ENCODE measurements at regions not wholly inside any gene's neighbourhood (a gene's known extent, or its start where the extent isn't known, plus 50 kb on each side); places are given as distances from the start of the nearest gene placed in this dataset.

DNA sequence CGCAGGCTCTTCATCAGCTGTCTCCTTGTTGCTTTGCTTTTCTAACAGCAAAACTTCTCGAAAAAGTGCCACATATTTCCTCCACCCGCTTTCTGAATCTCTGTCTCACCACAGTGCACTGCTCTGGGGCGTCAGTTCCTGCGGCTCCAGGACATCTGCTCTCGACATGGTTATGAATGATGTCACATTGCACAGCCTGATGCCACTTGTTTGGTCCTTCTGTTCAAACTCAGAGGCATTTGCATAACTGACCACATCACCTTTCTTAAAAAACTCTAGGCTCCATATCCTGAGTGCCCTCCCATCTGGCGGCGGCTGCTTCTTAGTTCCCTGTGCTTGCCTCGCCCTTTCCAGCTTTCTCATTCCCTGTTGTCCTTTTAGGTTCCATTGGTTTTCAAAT lies 469.3 kb upstream of the COBL start:
- TF ChIP-seq POLR2A (IDR thresholded peaks at IDR 0.05), result no peak
- TF ChIP-seq, protein P1, sequence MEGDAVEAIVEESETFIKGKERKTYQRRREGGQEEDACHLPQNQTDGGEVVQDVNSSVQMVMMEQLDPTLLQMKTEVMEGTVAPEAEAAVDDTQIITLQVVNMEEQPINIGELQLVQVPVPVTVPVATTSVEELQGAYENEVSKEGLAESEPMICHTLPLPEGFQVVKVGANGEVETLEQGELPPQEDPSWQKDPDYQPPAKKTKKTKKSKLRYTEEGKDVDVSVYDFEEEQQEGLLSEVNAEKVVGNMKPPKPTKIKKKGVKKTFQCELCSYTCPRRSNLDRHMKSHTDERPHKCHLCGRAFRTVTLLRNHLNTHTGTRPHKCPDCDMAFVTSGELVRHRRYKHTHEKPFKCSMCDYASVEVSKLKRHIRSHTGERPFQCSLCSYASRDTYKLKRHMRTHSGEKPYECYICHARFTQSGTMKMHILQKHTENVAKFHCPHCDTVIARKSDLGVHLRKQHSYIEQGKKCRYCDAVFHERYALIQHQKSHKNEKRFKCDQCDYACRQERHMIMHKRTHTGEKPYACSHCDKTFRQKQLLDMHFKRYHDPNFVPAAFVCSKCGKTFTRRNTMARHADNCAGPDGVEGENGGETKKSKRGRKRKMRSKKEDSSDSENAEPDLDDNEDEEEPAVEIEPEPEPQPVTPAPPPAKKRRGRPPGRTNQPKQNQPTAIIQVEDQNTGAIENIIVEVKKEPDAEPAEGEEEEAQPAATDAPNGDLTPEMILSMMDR (IDR thresholded peaks at IDR 0.05), result no peak
- intact Hi-C loops (cut with DNase I; ENCODE audit: low total_unique reads), result no loop called here
- H3K27me3 ChIP-seq, result no peaks in the 10 kb centered on the region
- no peak overlapping the region for H3K27ac ChIP-seq
- H3K36me3 ChIP-seq (ENCODE audit: low read depth, missing control alignments), result no peaks in the 10 kb centered on the region
- no peaks in the 10 kb centered on the region for H3K9me3 ChIP-seq
- DNase-seq, result no peak
- no peaks in the 10 kb centered on the region for H3K4me1 ChIP-seq
- no peak overlapping the region for H3K4me3 ChIP-seq
- 80 to 92% methylated on average over 9 of the region's 9 CpGs for WGBS, 2 donors

DNA sequence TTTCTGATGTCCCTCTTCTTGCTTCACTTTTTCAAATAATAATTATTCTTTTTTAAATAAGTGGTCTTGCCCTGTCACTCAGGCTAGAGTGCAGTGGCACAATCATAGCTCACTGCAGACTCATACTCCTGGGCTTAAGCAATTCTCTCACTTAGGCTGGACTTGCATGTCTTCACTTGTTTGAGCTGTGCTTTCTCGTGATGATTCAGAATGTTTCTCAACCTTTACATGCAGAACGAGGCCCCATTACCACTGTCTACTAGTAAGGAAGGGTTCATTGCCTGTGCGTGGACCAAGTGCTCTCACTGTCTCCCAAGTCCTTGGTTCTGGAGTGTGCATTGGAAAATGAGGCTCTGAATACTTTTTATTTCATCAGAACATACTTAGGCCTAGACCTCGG lies 468.6 kb upstream of the COBL start:
- no peak overlapping the region for H3K4me3 ChIP-seq
- H3K27me3 ChIP-seq, result no peaks in the 10 kb centered on the region
- H3K9me3 ChIP-seq, result no peaks in the 10 kb centered on the region
- 84 to 87% methylated on average over 4 of the region's 4 CpGs for WGBS, 2 donors
- TF ChIP-seq POLR2A (IDR thresholded peaks at IDR 0.05), result no peak
- TF ChIP-seq, protein P1 (IDR thresholded peaks at IDR 0.05), result no peak
- no peaks in the 10 kb centered on the region for H3K36me3 ChIP-seq (ENCODE audit: low read depth, missing control alignments)
- intact Hi-C loops (cut with DNase I; ENCODE audit: low total_unique reads), result no loop called here
- H3K27ac ChIP-seq, result no peak overlapping the region
- H3K4me1 ChIP-seq, result no peaks in the 10 kb centered on the region
- DNase-seq, result no peak

DNA sequence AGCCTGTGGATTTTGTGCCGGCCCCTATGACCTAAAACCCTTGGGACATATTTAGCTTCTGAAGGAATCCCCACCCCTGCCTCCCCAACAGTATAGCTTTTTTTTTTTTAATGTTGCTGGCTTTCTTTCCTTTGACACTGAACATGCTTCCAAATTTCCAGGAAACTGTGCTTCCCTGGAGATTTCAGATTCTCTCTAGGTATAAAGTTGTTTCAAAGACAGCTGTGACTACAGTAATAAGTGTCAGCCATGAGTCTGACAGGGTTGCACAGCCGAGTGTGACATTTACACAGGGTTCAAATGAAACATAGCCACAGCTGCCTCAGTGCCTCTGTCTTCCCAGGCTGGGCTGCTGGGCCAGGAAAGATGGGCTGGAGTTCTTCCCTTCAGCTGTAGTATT lies 466.6 kb upstream of the COBL start:
- no peak for DNase-seq
- Histone ChIP-seq H3K27me3 (no peaks in the 10 kb centered on the region), H3K9me3 (no peaks in the 10 kb centered on the region), H3K4me3 (no peak overlapping the region), H3K36me3 (ENCODE audit: low read depth, missing control alignments) (no peaks in the 10 kb centered on the region), H3K27ac (no peak overlapping the region), H3K4me1 (no peaks in the 10 kb centered on the region)
- intact Hi-C loops (cut with DNase I; ENCODE audit: low total_unique reads), result no loop called here
- WGBS, 2 donors, result 48 to 53% methylated on average over 2 of the region's 2 CpGs
- TF ChIP-seq, protein P1 (IDR thresholded peaks at IDR 0.05), result no peak
- no peak for TF ChIP-seq POLR2A (IDR thresholded peaks at IDR 0.05)

DNA sequence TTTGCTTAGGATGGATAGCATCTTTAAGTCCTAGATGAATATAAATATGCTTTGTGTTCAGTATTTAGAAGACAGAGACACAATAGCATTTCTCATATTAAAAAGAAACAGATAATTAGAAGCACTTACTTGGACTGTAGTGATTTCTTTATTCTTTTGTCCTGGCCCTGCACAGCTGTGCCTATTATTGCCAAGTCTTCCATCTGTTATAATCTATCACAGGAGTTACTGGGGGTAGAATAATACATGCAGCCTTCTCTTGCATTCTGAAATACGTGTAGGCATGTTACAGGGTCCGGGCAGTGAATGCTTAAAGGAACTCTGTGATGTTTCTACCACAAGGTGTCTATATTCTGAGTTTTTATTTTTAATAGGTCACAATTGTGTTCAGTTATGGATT lies 461.5 kb upstream of the COBL start:
- Histone ChIP-seq H3K4me3 (no peak overlapping the region), H3K4me1 (no peaks in the 10 kb centered on the region), H3K27me3 (no peaks in the 10 kb centered on the region), H3K9me3 (no peaks in the 10 kb centered on the region), H3K36me3 (ENCODE audit: low read depth, missing control alignments) (no peaks in the 10 kb centered on the region), H3K27ac (no peak overlapping the region)
- no peak for DNase-seq
- no peak for TF ChIP-seq POLR2A (IDR thresholded peaks at IDR 0.05)
- TF ChIP-seq, protein P1 (IDR thresholded peaks at IDR 0.05), result no peak
- intact Hi-C loops (cut with DNase I; ENCODE audit: low total_unique reads), result no loop called here
- 71 to 79% methylated on average over 2 of the region's 2 CpGs for WGBS, 2 donors

DNA sequence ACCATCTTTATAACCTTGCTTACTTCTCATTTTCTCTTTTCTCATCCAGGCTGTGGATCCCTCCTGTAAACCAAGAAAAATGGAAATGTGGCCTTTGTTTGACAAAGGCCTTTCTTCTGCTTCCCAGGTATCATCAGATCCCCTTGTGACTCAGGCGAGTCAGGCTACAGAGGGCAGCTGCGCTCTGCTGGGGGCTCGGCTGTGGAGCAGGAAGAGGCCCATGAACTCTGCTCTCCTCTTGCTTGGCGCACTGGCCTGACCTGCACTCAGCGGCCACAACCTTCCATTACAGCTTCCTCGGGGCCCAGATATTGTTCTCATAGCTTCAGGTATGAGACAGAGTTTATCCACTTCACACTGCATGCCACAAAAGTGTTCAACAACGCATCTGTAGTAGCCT lies 457.6 kb upstream of the COBL start:
- no peak overlapping the region for H3K4me3 ChIP-seq
- WGBS, 2 donors, result 90 to 96% methylated on average over 7 of the region's 7 CpGs
- intact Hi-C loops (cut with DNase I; ENCODE audit: low total_unique reads), result no loop called here

More for the DNA sequence above, 457.6 kb upstream of the COBL start:
- Histone ChIP-seq H3K36me3 (ENCODE audit: low read depth, missing control alignments) (no peaks in the 10 kb centered on the region), H3K27ac (no peak overlapping the region), H3K27me3 (no peaks in the 10 kb centered on the region), H3K9me3 (no peaks in the 10 kb centered on the region), H3K4me1 (no peaks in the 10 kb centered on the region)
- no peak for DNase-seq
- TF ChIP-seq, protein P1 (IDR thresholded peaks at IDR 0.05), result no peak

Data from testis (tissue), 2 donors.